KMS-11 (cell line): ENCODE measurements at regions not wholly inside any gene's neighbourhood (a gene's known extent, or its start where the extent isn't known, plus 50 kb on each side); places are given as distances from the start of the nearest gene placed in this dataset.

Experiments used
- H2AFZ ChIP-seq: fragments of 200-600 bp; sonication (generic); 2 replicates; pipeline ENCODE4 v1.6.1; 2016; ENCODE audit warnings: antibody characterized with exemption, mixed run types, low read depth
- H3K27ac ChIP-seq: fragments of 200-600 bp; sonication (generic); 2 replicates; pipeline ENCODE4 v1.6.1; 2016; ENCODE audit warnings: mild to moderate bottlenecking, mixed run types
- H3K27me3 ChIP-seq: fragments of 200-600 bp; sonication (generic); 2 replicates; pipeline ENCODE4 v1.6.1; 2017; ENCODE audit warnings: mild to moderate bottlenecking, low read depth, mixed run types, moderate library complexity; ENCODE audit not compliant: insufficient read depth
- H3K36me3 ChIP-seq: fragments of 200-600 bp; sonication (generic); 2 replicates; pipeline ENCODE4 v1.6.1; 2017; ENCODE audit warnings: mild to moderate bottlenecking, mixed run types; ENCODE audit not compliant: insufficient read depth
- H3K4me1 ChIP-seq: fragments of 200-600 bp; sonication (generic); 2 replicates; pipeline ENCODE4 v1.6.1; 2016; ENCODE audit warnings: mild to moderate bottlenecking, low read depth, mixed run types; ENCODE audit not compliant: poor library complexity, severe bottlenecking
- H3K4me2 ChIP-seq: fragments of 200-600 bp; sonication (generic); 2 replicates; pipeline ENCODE4 v1.7.0; 2016; ENCODE audit warnings: mild to moderate bottlenecking, mixed run types
- H3K4me3 ChIP-seq: fragments of 200-600 bp; sonication (generic); IDR thresholded peaks from 2 replicates; pipeline ENCODE4 v1.6.1; 2017; ENCODE audit warnings: low read depth, low read length, mixed read lengths; ENCODE audit not compliant: insufficient read depth
- H3K79me2 ChIP-seq: fragments of 200-600 bp; sonication (generic); 2 replicates; pipeline ENCODE4 v1.6.1; 2016; ENCODE audit warnings: low read depth, mixed run types; ENCODE audit not compliant: insufficient read depth
- H3K9ac ChIP-seq: fragments of 200-600 bp; sonication (generic); 2 replicates; pipeline ENCODE4 v1.6.1; 2016; ENCODE audit warnings: mild to moderate bottlenecking, mixed run types
- H4K20me1 ChIP-seq: fragments of 200-600 bp; sonication (generic); 2 replicates; pipeline ENCODE4 v1.6.1; 2016; ENCODE audit warnings: mild to moderate bottlenecking, mixed run types; ENCODE audit not compliant: insufficient read depth
- TF ChIP-seq, protein P1 (sequence below): fragments of 200-600 bp; sonication (generic); conservative IDR thresholded peaks from 2 replicates; pipeline ENCODE4 v1.6.1; 2017; ENCODE audit warnings: low read depth, mild to moderate bottlenecking, antibody characterized with exemption, low read length, moderate library complexity, mixed read lengths

DNA sequence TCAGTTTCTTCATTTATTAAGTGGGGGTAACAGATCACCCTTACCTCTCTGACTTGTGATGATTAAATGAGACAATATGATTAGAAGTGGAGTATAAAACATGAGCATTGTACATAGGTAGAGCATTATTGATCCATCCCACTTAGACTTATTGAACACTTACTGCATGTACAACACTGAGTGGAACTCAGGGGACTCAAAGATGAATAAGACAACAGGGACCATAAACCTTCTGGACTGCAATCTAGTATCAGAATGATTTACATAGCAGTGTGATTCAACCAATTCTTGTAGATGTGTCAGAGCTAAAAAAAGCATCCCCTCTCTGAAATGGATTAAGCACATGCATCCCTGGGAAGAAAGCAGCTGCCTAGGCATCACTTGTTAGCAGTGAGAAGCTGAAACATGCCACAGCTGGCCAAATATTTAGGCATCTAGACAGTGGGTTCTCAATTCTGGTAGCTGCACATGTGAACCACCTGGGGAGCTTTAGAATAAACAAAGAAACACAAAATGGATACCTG, 111.5 kb downstream of the CYRIA start:
- no peak overlapping the region for H3K4me3 ChIP-seq
- H3K9ac ChIP-seq = no peak overlapping the region
- no peak overlapping the region for H3K4me2 ChIP-seq
- TF ChIP-seq, protein P1, sequence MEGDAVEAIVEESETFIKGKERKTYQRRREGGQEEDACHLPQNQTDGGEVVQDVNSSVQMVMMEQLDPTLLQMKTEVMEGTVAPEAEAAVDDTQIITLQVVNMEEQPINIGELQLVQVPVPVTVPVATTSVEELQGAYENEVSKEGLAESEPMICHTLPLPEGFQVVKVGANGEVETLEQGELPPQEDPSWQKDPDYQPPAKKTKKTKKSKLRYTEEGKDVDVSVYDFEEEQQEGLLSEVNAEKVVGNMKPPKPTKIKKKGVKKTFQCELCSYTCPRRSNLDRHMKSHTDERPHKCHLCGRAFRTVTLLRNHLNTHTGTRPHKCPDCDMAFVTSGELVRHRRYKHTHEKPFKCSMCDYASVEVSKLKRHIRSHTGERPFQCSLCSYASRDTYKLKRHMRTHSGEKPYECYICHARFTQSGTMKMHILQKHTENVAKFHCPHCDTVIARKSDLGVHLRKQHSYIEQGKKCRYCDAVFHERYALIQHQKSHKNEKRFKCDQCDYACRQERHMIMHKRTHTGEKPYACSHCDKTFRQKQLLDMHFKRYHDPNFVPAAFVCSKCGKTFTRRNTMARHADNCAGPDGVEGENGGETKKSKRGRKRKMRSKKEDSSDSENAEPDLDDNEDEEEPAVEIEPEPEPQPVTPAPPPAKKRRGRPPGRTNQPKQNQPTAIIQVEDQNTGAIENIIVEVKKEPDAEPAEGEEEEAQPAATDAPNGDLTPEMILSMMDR = no peak
- no peak overlapping the region for H2AFZ ChIP-seq
- no peaks in the 10 kb centered on the region for H3K79me2 ChIP-seq
- no peaks in the 10 kb centered on the region for H3K27me3 ChIP-seq
- H4K20me1 ChIP-seq = no peaks in the 10 kb centered on the region
- H3K4me1 ChIP-seq = no peaks in the 10 kb centered on the region
- no peak overlapping the region for H3K27ac ChIP-seq
- no peaks in the 10 kb centered on the region for H3K36me3 ChIP-seq

DNA sequence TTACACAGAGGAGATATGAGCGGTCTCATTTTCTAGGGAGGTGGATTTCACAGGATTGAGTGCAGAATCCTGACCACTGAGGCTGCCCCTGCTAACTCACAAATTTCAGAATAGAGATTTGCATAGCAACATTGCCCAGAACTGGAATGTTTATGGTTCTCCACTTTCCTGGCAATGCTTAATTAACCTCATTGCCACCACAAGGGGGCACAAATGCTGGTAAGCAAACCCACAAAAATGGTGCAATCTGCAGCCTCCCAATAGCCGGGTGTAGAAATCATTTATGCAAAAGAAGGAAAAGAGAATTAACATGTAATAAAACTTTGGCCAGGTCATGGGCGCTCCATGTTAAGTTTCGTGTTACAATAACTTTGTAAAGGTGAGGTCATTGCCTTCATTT, 112.4 kb downstream of the CYRIA start:
- Histone ChIP-seq H3K4me2 (no peak overlapping the region), H3K79me2 (no peaks in the 10 kb centered on the region), H3K27me3 (no peaks in the 10 kb centered on the region), H4K20me1 (no peaks in the 10 kb centered on the region), H3K27ac (no peak overlapping the region), H2AFZ (no peak overlapping the region), H3K36me3 (no peaks in the 10 kb centered on the region), H3K4me1 (no peaks in the 10 kb centered on the region), H3K9ac (no peak overlapping the region), H3K4me3 (no peak overlapping the region)
- TF ChIP-seq, protein P1 = peak; percentile 64

DNA sequence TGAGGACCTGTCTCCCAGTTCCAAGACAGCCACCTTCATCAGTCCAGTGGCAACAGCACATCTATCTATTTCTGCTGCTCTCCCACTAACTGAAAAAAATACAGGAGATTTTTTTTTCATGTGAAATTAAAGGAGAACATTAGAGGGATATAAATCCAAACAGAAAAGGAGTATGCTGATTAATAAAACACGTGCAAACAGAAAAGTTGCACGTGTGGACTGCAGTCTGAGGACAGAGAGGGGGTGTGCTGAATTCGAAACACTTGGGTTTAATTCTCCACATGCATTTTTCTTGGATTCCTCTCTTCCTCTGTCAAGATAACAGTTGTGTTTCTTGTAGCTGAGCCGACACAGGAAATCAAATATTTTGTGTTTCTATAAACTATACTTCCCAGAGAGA, 113.4 kb downstream of the CYRIA start:
- Histone ChIP-seq H3K27ac (no peak overlapping the region), H3K79me2 (no peaks in the 10 kb centered on the region), H3K27me3 (no peaks in the 10 kb centered on the region), H3K4me1 (no peaks in the 10 kb centered on the region), H3K9ac (no peak overlapping the region), H3K36me3 (no peaks in the 10 kb centered on the region), H3K4me3 (no peak overlapping the region), H2AFZ (no peak overlapping the region), H3K4me2 (no peak overlapping the region), H4K20me1 (no peaks in the 10 kb centered on the region)
- TF ChIP-seq, protein P1 = no peak

DNA sequence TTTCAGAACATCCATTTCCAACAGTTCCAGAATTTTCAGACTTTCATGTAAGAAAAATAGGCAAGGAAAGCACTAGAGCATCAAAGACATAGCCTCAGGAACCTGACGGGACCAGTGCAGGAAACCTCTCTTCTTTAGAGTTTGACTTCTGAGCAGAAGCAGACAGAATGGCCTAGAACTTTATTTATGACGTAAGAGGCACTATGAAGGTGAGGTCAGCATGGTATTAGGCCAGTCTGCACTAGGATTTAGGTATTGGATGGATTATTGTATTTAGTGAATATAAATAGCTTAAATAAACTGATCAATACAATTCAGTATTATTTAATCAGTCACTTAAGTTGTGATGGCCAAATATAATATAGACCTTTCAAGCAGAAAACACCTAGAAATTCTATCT, 117.6 kb downstream of the CYRIA start:
- H3K79me2 ChIP-seq = no peaks in the 10 kb centered on the region
- H4K20me1 ChIP-seq = no peaks in the 10 kb centered on the region

More for the DNA sequence above, 117.6 kb downstream of the CYRIA start:
- no peaks in the 10 kb centered on the region for H3K4me1 ChIP-seq
- no peak overlapping the region for H2AFZ ChIP-seq
- H3K4me3 ChIP-seq = no peak overlapping the region
- H3K4me2 ChIP-seq = no peak overlapping the region
- H3K9ac ChIP-seq = no peak overlapping the region
- no peak overlapping the region for H3K27ac ChIP-seq
- H3K36me3 ChIP-seq = no peaks in the 10 kb centered on the region
- H3K27me3 ChIP-seq = no peaks in the 10 kb centered on the region
- TF ChIP-seq, protein P1 = no peak
